H9 (cell line): ENCODE measurements at regions not wholly inside any gene's neighbourhood (a gene's known extent, or its start where the extent isn't known, plus 50 kb on each side); places are given as distances from the start of the nearest gene placed in this dataset.
A peak's percentile ranks its signal among the peaks of the same experiment; 100 is the strongest.

Experiments
- DNase-seq: peaks from one replicate; pipeline ENCODE4 v3.0.0-alpha.2; 2017
- H2AFZ ChIP-seq: one replicate; pipeline ENCODE4 v1.6.1; 2013; ENCODE audit warnings: mild to moderate bottlenecking, low read length, control low read depth, moderate library complexity
- H2AK5ac ChIP-seq: 2 replicates; pipeline ENCODE4 v1.6.1; 2013; ENCODE audit warnings: low read length, control low read depth, mixed read lengths; ENCODE audit not compliant: insufficient read length
- H2BK120ac ChIP-seq: one replicate; pipeline ENCODE4 v1.6.1; 2013; ENCODE audit warnings: low read depth, mild to moderate bottlenecking, low read length, control low read depth, inconsistent platforms; ENCODE audit not compliant: poor library complexity, severe bottlenecking
- H2BK12ac ChIP-seq: 2 replicates; pipeline ENCODE4 v1.6.1; 2013; ENCODE audit warnings: low read length, control low read depth, mixed read lengths, low read depth; ENCODE audit not compliant: insufficient read length
- H2BK15ac ChIP-seq: 2 replicates; pipeline ENCODE4 v1.6.1; 2013; ENCODE audit warnings: low read depth, low read length, control low read depth
- H2BK20ac ChIP-seq: one replicate; pipeline ENCODE4 v1.6.1; 2013; ENCODE audit warnings: low read depth, mild to moderate bottlenecking, low read length, control low read depth, inconsistent platforms; ENCODE audit not compliant: poor library complexity, severe bottlenecking
- H2BK5ac ChIP-seq: 2 replicates; pipeline ENCODE4 v1.6.1; 2013; ENCODE audit warnings: low read length, control low read depth, mixed read lengths; ENCODE audit not compliant: insufficient read length
- H3K14ac ChIP-seq: 2 replicates; pipeline ENCODE4 v1.6.1; 2013; ENCODE audit warnings: low read length, control low read depth; ENCODE audit not compliant: insufficient read depth
- H3K18ac ChIP-seq: 2 replicates; pipeline ENCODE4 v1.6.1; 2013; ENCODE audit warnings: low read depth, mild to moderate bottlenecking, mixed read lengths, low read length, control low read depth; ENCODE audit not compliant: insufficient read length
- H3K23ac ChIP-seq: 2 replicates; pipeline ENCODE4 v1.6.1; 2013; ENCODE audit warnings: low read length, control low read depth, mixed read lengths, low read depth; ENCODE audit not compliant: insufficient read length
- H3K23me2 ChIP-seq: 2 replicates; pipeline ENCODE4 v1.6.1; 2013; ENCODE audit warnings: low read depth, mild to moderate bottlenecking, mixed read lengths, low read length, control low read depth; ENCODE audit not compliant: insufficient read length, poor library complexity, severe bottlenecking
- H3K27ac ChIP-seq: 2 replicates; pipeline ENCODE4 v1.5.1; 2013; ENCODE audit warnings: low read length, control low read depth, mixed read lengths, low read depth; ENCODE audit not compliant: insufficient read length
- H3K27me3 ChIP-seq: 2 replicates; pipeline ENCODE4 v1.6.1; 2013; ENCODE audit warnings: low read length, control low read depth, inconsistent platforms; ENCODE audit not compliant: insufficient read depth
- H3K4ac ChIP-seq: 2 replicates; pipeline ENCODE4 v1.6.1; 2013; ENCODE audit warnings: low read depth, mild to moderate bottlenecking, control low read depth, inconsistent platforms, low read length, moderate library complexity
- H3K4me1 ChIP-seq: 2 replicates; pipeline ENCODE4 v1.6.1; 2013; ENCODE audit warnings: low read length, control low read depth, inconsistent platforms; ENCODE audit not compliant: insufficient read depth
- H3K4me2 ChIP-seq: 2 replicates; pipeline ENCODE4 v1.6.1; 2013; ENCODE audit warnings: low read length, control low read depth, mixed read lengths; ENCODE audit not compliant: insufficient read length, insufficient read depth
- H3K56ac ChIP-seq: 2 replicates; pipeline ENCODE4 v1.6.1; 2013; ENCODE audit warnings: low read depth, mild to moderate bottlenecking, mixed read lengths, low read length, control low read depth; ENCODE audit not compliant: insufficient read length
- H3K79me1 ChIP-seq: 2 replicates; pipeline ENCODE4 v1.6.1; 2013; ENCODE audit warnings: low read depth, mild to moderate bottlenecking, moderate library complexity, low read length, control low read depth, inconsistent platforms; ENCODE audit not compliant: insufficient read depth, poor library complexity, severe bottlenecking
- H3K79me2 ChIP-seq: 2 replicates; pipeline ENCODE4 v1.6.1; 2013; ENCODE audit warnings: low read length, control low read depth, inconsistent platforms; ENCODE audit not compliant: insufficient read depth
- H3K9ac ChIP-seq: 2 replicates; pipeline ENCODE4 v1.6.1; 2013; ENCODE audit warnings: low read length, control low read depth, mixed read lengths; ENCODE audit not compliant: insufficient read length; ENCODE audit errors: extremely low read depth
- H3K9me3 ChIP-seq: one replicate; pipeline ENCODE4 v1.6.1; 2013; ENCODE audit warnings: low read depth, low read length, inconsistent platforms; ENCODE audit not compliant: control insufficient read depth
- H3T11ph ChIP-seq: one replicate; pipeline ENCODE4 v1.6.1; 2013; ENCODE audit warnings: mild to moderate bottlenecking, low read length, control low read depth, inconsistent platforms
- H4K20me1 ChIP-seq: one replicate; pipeline ENCODE4 v1.6.1; 2013; ENCODE audit not compliant: control insufficient read depth, insufficient read length, insufficient read depth
- H4K5ac ChIP-seq: 2 replicates; pipeline ENCODE4 v1.6.1; 2013; ENCODE audit warnings: low read depth, mild to moderate bottlenecking, mixed read lengths, low read length, control low read depth; ENCODE audit not compliant: insufficient read length
- H4K8ac ChIP-seq: replicated peaks from 2 replicates; pipeline ENCODE4 v1.6.1; 2013; ENCODE audit warnings: low read length, control low read depth, mixed read lengths, low read depth; ENCODE audit not compliant: insufficient read length
- H4K91ac ChIP-seq: 2 replicates; pipeline ENCODE4 v1.6.1; 2013; ENCODE audit warnings: low read depth, mild to moderate bottlenecking, moderate library complexity, mixed read lengths, low read length, control low read depth; ENCODE audit not compliant: insufficient read length
- H3K27ac Mint-ChIP-seq, 3 experiments: 2 replicates in 2 of 3; 3 replicates in 1 of 3; pipeline ENCODE4 v1.8.0; 2020 to 2021; ENCODE audit warnings: mixed read lengths in 3 of 3, mild to moderate bottlenecking in 1 of 3, moderate library complexity in 1 of 3
- H3K27me3 Mint-ChIP-seq: 2 replicates; pipeline ENCODE4 v1.8.0; 2021; ENCODE audit warnings: low read depth, mild to moderate bottlenecking, moderate library complexity, mixed read lengths
- H3K36me3 Mint-ChIP-seq, 3 experiments: 2 replicates in 2 of 3; 3 replicates in 1 of 3; pipeline ENCODE4 v1.8.0; 2020 to 2021; ENCODE audit warnings: low read depth in 3 of 3, mixed read lengths in 3 of 3; ENCODE audit not compliant: insufficient read depth in 1 of 3
- H3K4me1 Mint-ChIP-seq, 2 experiments: 2 replicates each; pipeline ENCODE4 v1.8.0; 2020; ENCODE audit warnings: mixed read lengths in 2 of 2
- H3K4me3 Mint-ChIP-seq, 2 experiments: 2 replicates in 1 of 2; 3 replicates in 1 of 2; pipeline ENCODE4 v1.8.0; 2020 to 2021; ENCODE audit warnings: mild to moderate bottlenecking in 2 of 2, mixed read lengths in 2 of 2, moderate library complexity in 1 of 2
- H3K9me3 Mint-ChIP-seq, 2 experiments: 2 replicates in 1 of 2; 3 replicates in 1 of 2; pipeline ENCODE4 v1.8.0; 2020; ENCODE audit warnings: mild to moderate bottlenecking in 2 of 2, mixed read lengths in 2 of 2, moderate library complexity in 1 of 2
- CTCF ChIP-seq: fragments of 200-600 bp; sonication (generic); conservative IDR thresholded peaks from 3 replicates; pipeline ENCODE4 v1.8.0; 2021; ENCODE audit warnings: antibody characterized with exemption, mild to moderate bottlenecking
- WGBS: extraction: QIAGEN DNeasy Blood & Tissue Kit; methylation state at CpG from one replicate; pipeline ENCODE4 v1.1.7; 2013; ENCODE audit warnings: missing lambda C conversion rate, low lambda C conversion rate, mixed read lengths; ENCODE audit not compliant: insufficient read length; ENCODE audit errors: extremely low coverage; 5-methylcytosine and 5-hydroxymethylcytosine counted together

GRCh38 chr14:98368916-98369315, 903.1 kb downstream of the BCL11B start:
- H2AK5ac ChIP-seq: no peak overlapping the region
- peaks cover 10 to 11% of the 10 kb centered on the region in 2 experiments for H3K4me1 Mint-ChIP-seq
- TF ChIP-seq CTCF: no peak
- H3K9me3 Mint-ChIP-seq: peaks cover 16 to 31% of the 10 kb centered on the region in 2 experiments; a peak in 4 of 5 replicates
- H3K4ac ChIP-seq: no peak overlapping the region
- no peak overlapping the region for H2AFZ ChIP-seq
- no peak overlapping the region for H3K9ac ChIP-seq
- H3T11ph ChIP-seq: no peak overlapping the region
- no peak overlapping the region for H3K4me2 ChIP-seq
- no peak overlapping the region for H2BK120ac ChIP-seq
- H2BK5ac ChIP-seq: no peak overlapping the region
- no peak overlapping the region for H4K5ac ChIP-seq
- peaks cover 10% of the 10 kb centered on the region for H3K9me3 ChIP-seq
- H3K27ac Mint-ChIP-seq: 0 out of 7 replicates have a peak overlapping the region, but pooled peaks of 1 of the 3 experiments have one; percentile 25
- no peak overlapping the region for H2BK15ac ChIP-seq
- WGBS: no CpG with 5 or more reads among the region's 3 CpGs
- H3K27me3 Mint-ChIP-seq: peaks cover 8% of the 10 kb centered on the region
- H3K23me2 ChIP-seq: no peaks in the 10 kb centered on the region
- H3K79me1 ChIP-seq: no peaks in the 10 kb centered on the region
- no peak overlapping the region for H4K91ac ChIP-seq
- H2BK20ac ChIP-seq: no peak overlapping the region
- H3K27ac ChIP-seq: no peak overlapping the region
- no peak overlapping the region for H3K23ac ChIP-seq
- H3K56ac ChIP-seq: no peak overlapping the region
- H3K14ac ChIP-seq: no peak overlapping the region
- H3K27me3 ChIP-seq: no peaks in the 10 kb centered on the region
- H4K20me1 ChIP-seq: no peaks in the 10 kb centered on the region
- H3K79me2 ChIP-seq: no peaks in the 10 kb centered on the region
- H3K4me3 Mint-ChIP-seq: no peak overlapping the region
- no peak overlapping the region for H4K8ac ChIP-seq
- H3K36me3 Mint-ChIP-seq: peaks cover 2 to 20% (median 4%) of the 10 kb centered on the region in 3 experiments; a peak in 5 of 7 replicates
- no peak overlapping the region for H2BK12ac ChIP-seq
- no peak for DNase-seq
- no peaks in the 10 kb centered on the region for H3K4me1 ChIP-seq
- no peak overlapping the region for H3K18ac ChIP-seq
